ENCODE measurements at regions not wholly inside any gene's neighbourhood (a gene's known extent, or its start where the extent isn't known, plus 50 kb on each side); places are given as distances from the start of the nearest gene placed in this dataset.

DNA sequence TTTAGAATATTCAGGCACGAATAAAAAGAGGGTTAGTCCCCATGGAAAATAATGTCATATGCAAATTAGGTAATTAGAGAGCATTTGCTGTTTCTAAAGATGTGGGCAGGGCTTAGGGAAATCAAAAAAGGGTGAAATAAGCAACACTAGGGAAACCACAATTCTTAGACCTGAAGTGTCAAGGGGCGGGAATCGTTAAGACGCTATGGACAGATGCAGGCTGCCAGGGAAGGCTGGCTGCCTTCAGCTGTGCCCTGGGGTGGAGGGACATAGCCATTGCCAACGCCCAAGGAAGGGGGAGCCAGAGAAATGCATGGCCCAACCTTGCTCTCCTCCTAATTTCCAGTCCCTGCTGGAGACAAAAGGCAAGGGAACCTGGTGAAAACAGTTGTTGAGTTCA lies 141.7 kb upstream of the PROK2 start:
- H3K4ac ChIP-seq (ENCODE audit: low read depth, low read length), result no peak overlapping the region
- H4K8ac ChIP-seq (replicated peaks; ENCODE audit: insufficient read length, low read depth, low read length), result no peak overlapping the region
- no peak overlapping the region; the same call in 1 of the 2 replicates for H3K14ac ChIP-seq (ENCODE audit: insufficient read depth, low read length)
- no peak overlapping the region for H2BK20ac ChIP-seq (ENCODE audit: low read depth, low read length, poor library complexity, severe bottlenecking)
- DNase-seq, result peak; percentile 68
- H3K56ac ChIP-seq (ENCODE audit: insufficient read length, low read depth, low read length), result no peak overlapping the region
- no peaks in the 10 kb centered on the region for H3K79me2 ChIP-seq (ENCODE audit: insufficient read depth, low read length)
- no peak overlapping the region for H3K18ac ChIP-seq (ENCODE audit: insufficient read length, low read depth, low read length)
- H2BK120ac ChIP-seq (ENCODE audit: low read depth, low read length, poor library complexity, severe bottlenecking), result no peak overlapping the region
- no peaks in the 10 kb centered on the region for H3K27me3 ChIP-seq (ENCODE audit: insufficient read depth, low read length)
- H2BK12ac ChIP-seq (ENCODE audit: insufficient read length, low read depth, low read length), result no peak overlapping the region
- H4K5ac ChIP-seq (ENCODE audit: insufficient read length, low read depth, low read length), result no peak overlapping the region
- no peaks in the 10 kb centered on the region for H4K20me1 ChIP-seq (ENCODE audit: control insufficient read depth, insufficient read depth, insufficient read length)
- no peak overlapping the region for H2BK5ac ChIP-seq (ENCODE audit: insufficient read length, low read length)
- Mint-ChIP-seq H3K27ac (peak overlapping the region in 1 of 3 experiments; percentile 68; a peak in 1 of 7 replicates), H3K4me1 (peaks cover 45 to 55% of the 10 kb centered on the region in 2 experiments), H3K27me3 (ENCODE audit: low read depth) (peaks cover under 1% of the 10 kb centered on the region; the same call in 1 of the 2 replicates), H3K4me3 (no peak overlapping the region), H3K36me3 (ENCODE audit: insufficient read depth in 1 of 3, low read depth in 3 of 3) (no peaks in the 10 kb centered on the region), H3K9me3 (no peaks in the 10 kb centered on the region)
- no peak overlapping the region for H4K91ac ChIP-seq (ENCODE audit: insufficient read length, low read depth, low read length)
- H2AK5ac ChIP-seq (ENCODE audit: insufficient read length, low read length), result no peak overlapping the region
- H3K9ac ChIP-seq (ENCODE audit: extremely low read depth, insufficient read length, low read length), result no peak overlapping the region
- no peaks in the 10 kb centered on the region for H3K9me3 ChIP-seq (ENCODE audit: control insufficient read depth, low read depth, low read length)
- peak overlapping the region; percentile 28 for H3K27ac ChIP-seq (ENCODE audit: insufficient read length, low read depth, low read length)
- H3K79me1 ChIP-seq (ENCODE audit: insufficient read depth, low read depth, low read length, poor library complexity, severe bottlenecking), result no peaks in the 10 kb centered on the region
- H3K23me2 ChIP-seq (ENCODE audit: insufficient read length, low read depth, low read length, poor library complexity, severe bottlenecking), result no peaks in the 10 kb centered on the region
- no peak overlapping the region for H3T11ph ChIP-seq (ENCODE audit: low read length)
- H2AFZ ChIP-seq (ENCODE audit: low read length), result no peak overlapping the region
- no peak overlapping the region for H3K23ac ChIP-seq (ENCODE audit: insufficient read length, low read depth, low read length)
- no CpG with 5 or more reads among the region's 5 CpGs for WGBS (ENCODE audit: extremely low coverage, insufficient read length, low lambda C conversion rate)
- peak overlapping the region; percentile 3 for H3K4me2 ChIP-seq (ENCODE audit: insufficient read depth, insufficient read length, low read length)
- H2BK15ac ChIP-seq (ENCODE audit: low read depth, low read length), result no peak overlapping the region
- TF ChIP-seq CTCF (conservative IDR thresholded peaks at IDR 0.05), result no peak
- H3K4me1 ChIP-seq (ENCODE audit: insufficient read depth, low read length), result peaks cover 20% of the 10 kb centered on the region; the same call in 1 of the 2 replicates

Data from H9 (cell line).